OCI-LY7 (cell line): ENCODE measurements at regions not wholly inside any gene's neighbourhood (a gene's known extent, or its start where the extent isn't known, plus 50 kb on each side); places are given as distances from the start of the nearest gene placed in this dataset.

ENCODE experiments used
- BruUV-seq: library from RNA; stranded (reverse); fragments of 400-500 nt; replicated peaks from 2 replicates; lab custom pipeline; 2021; lab: Mats Ljungman, UMichigan
- CTCF ChIA-PET: fragments of 300-600 bp; sonication (Branson Sonifier 250); formaldehyde crosslinking; loops from one replicate; lab custom pipeline; 2022; ENCODE audit warnings: antibody characterized with exemption; ENCODE audit not compliant: unreplicated experiment; lab: Charles Lee
- POLR2A ChIA-PET: fragments of 300-600 bp; sonication (Branson Sonifier 250); formaldehyde crosslinking; loops from one replicate; lab custom pipeline; 2022; ENCODE audit warnings: antibody characterized with exemption; lab: Charles Lee
- DNase-seq: peaks from one replicate; pipeline ENCODE4 v3.0.0-alpha.2; 2015; ENCODE audit warnings: low spot score
- H2AFZ ChIP-seq: fragments of 200-600 bp; sonication (generic), shearing (Covaris generic); 2 replicates; pipeline ENCODE4 v1.6.1; 2014; ENCODE audit warnings: mild to moderate bottlenecking, antibody characterized with exemption, low read length, moderate library complexity
- H3K27ac ChIP-seq: fragments of 200-600 bp; sonication (generic); 2 replicates; pipeline ENCODE4 v1.5.1; 2014; ENCODE audit warnings: mixed run types, low read depth, mild to moderate bottlenecking, moderate library complexity, low read length, inconsistent platforms; ENCODE audit not compliant: poor library complexity, severe bottlenecking
- H3K36me3 ChIP-seq: fragments of 200-600 bp; sonication (generic); 2 replicates; pipeline ENCODE4 v1.6.1; 2014; ENCODE audit warnings: mild to moderate bottlenecking, antibody characterized with exemption, low read length, moderate library complexity, mixed read lengths; ENCODE audit not compliant: insufficient read depth
- H3K4me1 ChIP-seq: fragments of 200-600 bp; sonication (generic); 2 replicates; pipeline ENCODE4 v1.5.1; 2014; ENCODE audit warnings: mild to moderate bottlenecking, low read length; ENCODE audit not compliant: insufficient read depth, poor library complexity, severe bottlenecking
- H3K4me2 ChIP-seq: fragments of 200-600 bp; sonication (generic); 2 replicates; pipeline ENCODE4 v1.6.1; 2014; ENCODE audit warnings: mild to moderate bottlenecking, low read length
- H3K4me3 ChIP-seq: fragments of 200-600 bp; sonication (generic); 2 replicates; pipeline ENCODE4 v1.5.1; 2014; ENCODE audit warnings: mild to moderate bottlenecking, low read depth, low read length; ENCODE audit not compliant: poor library complexity, severe bottlenecking
- H3K79me2 ChIP-seq: fragments of 200-600 bp; sonication (generic); 2 replicates; pipeline ENCODE4 v1.6.1; 2016; ENCODE audit warnings: low read depth, mild to moderate bottlenecking, low read length, moderate library complexity, mixed read lengths; ENCODE audit not compliant: insufficient read depth
- H3K9me2 ChIP-seq: fragments of 200-600 bp; sonication (generic); 2 replicates; pipeline ENCODE4 v1.6.1; 2016; ENCODE audit warnings: mild to moderate bottlenecking, low read length, mixed read lengths; ENCODE audit not compliant: insufficient read depth
- H3K9me3 ChIP-seq: fragments of 200-600 bp; sonication (generic); 2 replicates; pipeline ENCODE4 v1.6.1; 2014; ENCODE audit warnings: mild to moderate bottlenecking, mixed run types, low read length, mixed read lengths
- H4K20me1 ChIP-seq: fragments of 200-600 bp; sonication (generic); 2 replicates; pipeline ENCODE4 v1.6.1; 2014; ENCODE audit warnings: mild to moderate bottlenecking, antibody characterized with exemption, low read length, moderate library complexity, mixed read lengths; ENCODE audit not compliant: insufficient read depth
- EZH2phosphoT487 ChIP-seq: fragments of 200-600 bp; sonication (generic); IDR thresholded peaks from 2 replicates; pipeline ENCODE4 v1.6.1; 2018; ENCODE audit warnings: low read depth, borderline replicate concordance, mild to moderate bottlenecking, mixed run types, antibody characterized with exemption, low read length, moderate library complexity, mixed read lengths
- intact Hi-C: fragments of 100-400 bp; cut with micrococcal nuclease; formaldehyde crosslinking; loops from one replicate; pipeline ENCODE4 v1.10.0; 2022; ENCODE audit not compliant: unreplicated experiment
- TF ChIP-seq, protein P1 (sequence below): fragments of 200-600 bp; sonication (generic); conservative IDR thresholded peaks from 2 replicates; pipeline ENCODE4 v1.5.1; 2014; ENCODE audit warnings: mild to moderate bottlenecking, antibody characterized with exemption, low read length, moderate library complexity, mixed read lengths

DNA sequence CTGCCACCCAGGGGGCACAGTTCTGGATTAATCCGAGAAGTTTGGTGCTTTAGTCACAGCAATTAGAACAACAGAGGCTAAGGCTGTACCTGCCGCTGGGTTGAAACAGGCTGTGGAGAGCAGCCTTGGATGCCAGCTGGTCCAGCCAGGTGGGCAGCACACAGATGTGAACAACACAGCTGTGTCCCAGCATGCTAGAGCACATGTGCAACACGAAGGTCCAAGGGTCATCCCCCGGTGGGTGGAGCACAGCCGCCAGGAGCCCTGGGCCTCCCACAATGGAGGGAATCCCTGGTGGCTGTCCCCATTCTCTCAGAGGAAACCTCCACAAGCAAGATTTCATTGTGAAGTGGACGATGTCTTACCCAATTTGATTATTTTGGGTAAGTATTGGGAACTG is 99.2 kb upstream of the SYNDIG1 start:
- BruUV-seq = no TSS peak
- Histone ChIP-seq H3K79me2 (no peaks in the 10 kb centered on the region), H3K9me3 (no peaks in the 10 kb centered on the region), H3K9me2 (no peaks in the 10 kb centered on the region), H3K27ac (no peak overlapping the region), H3K4me3 (no peak overlapping the region), H2AFZ (no peak overlapping the region), H3K4me1 (no peaks in the 10 kb centered on the region), H4K20me1 (no peaks in the 10 kb centered on the region), H3K4me2 (no peak overlapping the region), H3K36me3 (no peaks in the 10 kb centered on the region)
- intact Hi-C loops = no loop called here
- POLR2A ChIA-PET = no interaction called here
- CTCF ChIA-PET = no interaction called here
- TF ChIP-seq EZH2phosphoT487 = no peak
- TF ChIP-seq, protein P1, sequence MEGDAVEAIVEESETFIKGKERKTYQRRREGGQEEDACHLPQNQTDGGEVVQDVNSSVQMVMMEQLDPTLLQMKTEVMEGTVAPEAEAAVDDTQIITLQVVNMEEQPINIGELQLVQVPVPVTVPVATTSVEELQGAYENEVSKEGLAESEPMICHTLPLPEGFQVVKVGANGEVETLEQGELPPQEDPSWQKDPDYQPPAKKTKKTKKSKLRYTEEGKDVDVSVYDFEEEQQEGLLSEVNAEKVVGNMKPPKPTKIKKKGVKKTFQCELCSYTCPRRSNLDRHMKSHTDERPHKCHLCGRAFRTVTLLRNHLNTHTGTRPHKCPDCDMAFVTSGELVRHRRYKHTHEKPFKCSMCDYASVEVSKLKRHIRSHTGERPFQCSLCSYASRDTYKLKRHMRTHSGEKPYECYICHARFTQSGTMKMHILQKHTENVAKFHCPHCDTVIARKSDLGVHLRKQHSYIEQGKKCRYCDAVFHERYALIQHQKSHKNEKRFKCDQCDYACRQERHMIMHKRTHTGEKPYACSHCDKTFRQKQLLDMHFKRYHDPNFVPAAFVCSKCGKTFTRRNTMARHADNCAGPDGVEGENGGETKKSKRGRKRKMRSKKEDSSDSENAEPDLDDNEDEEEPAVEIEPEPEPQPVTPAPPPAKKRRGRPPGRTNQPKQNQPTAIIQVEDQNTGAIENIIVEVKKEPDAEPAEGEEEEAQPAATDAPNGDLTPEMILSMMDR = no peak
- no peak for DNase-seq

DNA sequence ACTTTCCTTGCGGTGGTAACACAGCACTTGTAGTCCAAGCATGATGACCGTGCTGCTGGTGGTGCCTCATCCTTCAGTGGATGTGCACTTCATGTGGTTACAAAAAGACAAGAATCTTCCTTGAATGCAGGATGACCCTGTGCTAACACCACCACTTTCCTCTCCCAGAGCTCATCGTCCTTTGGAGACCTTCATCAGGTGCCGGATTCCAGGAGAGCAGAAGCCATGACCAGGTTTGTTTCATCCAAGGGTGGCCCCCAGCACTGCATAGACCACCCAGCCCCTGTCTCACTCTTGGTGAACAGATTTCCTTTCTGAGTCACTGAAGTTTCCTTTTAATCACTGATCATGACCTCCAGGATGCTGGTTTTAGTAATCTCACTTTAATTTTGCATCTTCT is 101.2 kb upstream of the SYNDIG1 start:
- ChIA-PET POLR2A (interaction anchor here (0.6 kb wide), 1 partner anchor 20 kb away, joined by 3 read pairs; no protein-coding TSS in a partner anchor), CTCF (no interaction called here)
- Histone ChIP-seq H3K27ac (no peak overlapping the region), H3K4me3 (no peak overlapping the region), H3K36me3 (no peaks in the 10 kb centered on the region), H3K9me2 (no peaks in the 10 kb centered on the region), H3K79me2 (no peaks in the 10 kb centered on the region), H3K4me1 (no peaks in the 10 kb centered on the region), H3K4me2 (no peak overlapping the region), H2AFZ (no peak overlapping the region), H4K20me1 (no peaks in the 10 kb centered on the region), H3K9me3 (no peaks in the 10 kb centered on the region)
- no peak for DNase-seq
- intact Hi-C loops = no loop called here
- BruUV-seq = no TSS peak
- TF ChIP-seq EZH2phosphoT487 = no peak
- TF ChIP-seq, protein P1 = no peak

DNA sequence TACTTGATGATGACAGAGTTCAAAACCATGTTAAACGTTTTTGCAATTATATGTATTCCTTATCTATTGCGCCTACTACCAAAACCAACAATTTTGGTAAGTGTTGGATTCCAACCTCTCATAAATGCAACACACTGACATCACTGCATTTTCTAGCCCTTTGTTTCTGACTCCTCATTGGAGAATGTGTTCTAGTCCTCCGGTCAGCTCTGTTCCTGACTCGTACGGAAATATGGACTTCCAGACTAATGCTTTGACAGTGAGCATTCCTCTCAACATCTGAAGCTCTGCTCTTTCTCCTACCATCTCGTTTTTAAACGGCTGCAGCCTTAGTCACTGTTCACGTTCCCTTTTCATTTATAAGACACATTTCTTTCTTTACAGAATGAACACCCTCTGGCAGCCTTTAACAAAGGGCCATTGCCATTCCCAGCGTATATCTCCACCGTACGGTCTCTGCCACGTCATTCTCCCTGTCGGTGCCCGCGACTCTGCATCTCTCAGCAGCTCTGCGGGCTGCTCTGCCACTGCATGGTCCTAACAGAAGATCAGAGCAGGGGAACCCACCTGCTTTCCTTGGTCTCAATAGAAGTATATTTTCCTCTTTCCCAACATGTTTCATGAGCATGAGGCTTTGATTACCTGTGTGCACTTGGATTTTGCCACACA is 103.0 kb upstream of the SYNDIG1 start:
- ChIA-PET POLR2A (interaction anchor here (0.5 to 2.0 kb wide), 2 partner anchors 15 to 145 kb away, joined by 3 to 4 read pairs; no protein-coding TSS in a partner anchor), CTCF (no interaction called here)
- H3K4me1 ChIP-seq = no peaks in the 10 kb centered on the region
- H2AFZ ChIP-seq = no peak overlapping the region
- H3K4me2 ChIP-seq = no peak overlapping the region
- H3K27ac ChIP-seq = no peak overlapping the region
- H3K9me2 ChIP-seq = no peaks in the 10 kb centered on the region
- no peaks in the 10 kb centered on the region for H3K79me2 ChIP-seq
- no peak for DNase-seq
- no TSS peak for BruUV-seq
- H3K4me3 ChIP-seq = no peak overlapping the region
- no peaks in the 10 kb centered on the region for H3K36me3 ChIP-seq
- H3K9me3 ChIP-seq = no peaks in the 10 kb centered on the region
- H4K20me1 ChIP-seq = no peaks in the 10 kb centered on the region
- TF ChIP-seq, protein P1 = no peak
- no peak for TF ChIP-seq EZH2phosphoT487
- intact Hi-C loops = no loop called here
